ENCODE measurements at regions not wholly inside any gene's neighbourhood (a gene's known extent, or its start where the extent isn't known, plus 50 kb on each side); places are given as distances from the start of the nearest gene placed in this dataset.

DNA sequence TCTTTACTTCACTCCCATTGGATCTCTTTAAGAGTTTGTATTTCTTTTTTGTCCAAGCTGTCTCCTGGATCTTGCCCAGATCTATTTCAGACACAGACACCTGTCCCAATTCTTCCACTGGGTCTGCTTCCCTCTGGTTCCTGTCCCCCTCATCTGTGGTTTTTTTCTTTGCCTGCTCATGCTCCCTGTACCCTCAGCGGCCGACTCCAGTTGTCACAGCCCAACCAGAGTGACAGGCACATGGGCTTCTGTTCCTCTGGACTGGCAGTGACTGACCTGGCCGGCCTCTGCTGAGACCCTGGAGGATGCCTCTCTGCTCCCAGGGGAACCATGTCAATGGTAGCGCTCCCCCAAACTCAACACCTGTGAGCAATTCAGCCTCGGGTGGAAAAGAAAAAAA, 142.6 kb downstream of the WSCD1 start:
- TF ChIP-seq POLR2A (IDR thresholded peaks at IDR 0.05): no peak
- TF ChIP-seq, protein P1, sequence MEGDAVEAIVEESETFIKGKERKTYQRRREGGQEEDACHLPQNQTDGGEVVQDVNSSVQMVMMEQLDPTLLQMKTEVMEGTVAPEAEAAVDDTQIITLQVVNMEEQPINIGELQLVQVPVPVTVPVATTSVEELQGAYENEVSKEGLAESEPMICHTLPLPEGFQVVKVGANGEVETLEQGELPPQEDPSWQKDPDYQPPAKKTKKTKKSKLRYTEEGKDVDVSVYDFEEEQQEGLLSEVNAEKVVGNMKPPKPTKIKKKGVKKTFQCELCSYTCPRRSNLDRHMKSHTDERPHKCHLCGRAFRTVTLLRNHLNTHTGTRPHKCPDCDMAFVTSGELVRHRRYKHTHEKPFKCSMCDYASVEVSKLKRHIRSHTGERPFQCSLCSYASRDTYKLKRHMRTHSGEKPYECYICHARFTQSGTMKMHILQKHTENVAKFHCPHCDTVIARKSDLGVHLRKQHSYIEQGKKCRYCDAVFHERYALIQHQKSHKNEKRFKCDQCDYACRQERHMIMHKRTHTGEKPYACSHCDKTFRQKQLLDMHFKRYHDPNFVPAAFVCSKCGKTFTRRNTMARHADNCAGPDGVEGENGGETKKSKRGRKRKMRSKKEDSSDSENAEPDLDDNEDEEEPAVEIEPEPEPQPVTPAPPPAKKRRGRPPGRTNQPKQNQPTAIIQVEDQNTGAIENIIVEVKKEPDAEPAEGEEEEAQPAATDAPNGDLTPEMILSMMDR (IDR thresholded peaks at IDR 0.05): no peak
- TF ChIP-seq EP300 (IDR thresholded peaks at IDR 0.05): no peak
- Histone ChIP-seq H3K9me3 (no peaks in the 10 kb centered on the region), H3K36me3 (no peaks in the 10 kb centered on the region), H3K4me1 (no peaks in the 10 kb centered on the region), H3K27me3 (no peaks in the 10 kb centered on the region), H3K27ac (no peak overlapping the region), H3K4me3 (no peak overlapping the region)
- no peak for DNase-seq (ENCODE audit: low spot score in 2 of 2)
- 68 to 82% methylated on average over 5 of the region's 5 CpGs for WGBS, 2 donors

GRCh38 chr17:6209829-6210228, 139.7 kb downstream of the WSCD1 start:
- WGBS, 2 donors: 89 to 90% methylated on average over 5 of the region's 5 CpGs
- TF ChIP-seq, protein P1 (IDR thresholded peaks at IDR 0.05): no peak
- TF ChIP-seq POLR2A (IDR thresholded peaks at IDR 0.05) (no peak), EP300 (IDR thresholded peaks at IDR 0.05) (no peak)
- H3K9me3 ChIP-seq: no peaks in the 10 kb centered on the region
- no peaks in the 10 kb centered on the region for H3K27me3 ChIP-seq
- H3K4me3 ChIP-seq: no peak overlapping the region
- H3K27ac ChIP-seq: no peak overlapping the region
- no peaks in the 10 kb centered on the region for H3K36me3 ChIP-seq
- no peak for DNase-seq (ENCODE audit: low spot score in 2 of 2)
- H3K4me1 ChIP-seq: no peaks in the 10 kb centered on the region

- H3K27me3 ChIP-seq: no peaks in the 10 kb centered on the region
- H3K36me3 ChIP-seq: no peaks in the 10 kb centered on the region
- WGBS, 2 donors: 80 to 81% methylated on average over 16 of the region's 16 CpGs
- no peaks in the 10 kb centered on the region for H3K9me3 ChIP-seq
- H3K27ac ChIP-seq: no peak overlapping the region
- no peak overlapping the region for H3K4me3 ChIP-seq
- no peaks in the 10 kb centered on the region for H3K4me1 ChIP-seq
- TF ChIP-seq, protein P1 (IDR thresholded peaks at IDR 0.05): no peak
- TF ChIP-seq POLR2A (IDR thresholded peaks at IDR 0.05) (no peak), EP300 (IDR thresholded peaks at IDR 0.05) (no peak)
- DNase-seq (ENCODE audit: low spot score in 2 of 2): no peak
These were observed 138.5 kb downstream of the WSCD1 start for GRCh38 chr17:6208608-6209180.

DNA sequence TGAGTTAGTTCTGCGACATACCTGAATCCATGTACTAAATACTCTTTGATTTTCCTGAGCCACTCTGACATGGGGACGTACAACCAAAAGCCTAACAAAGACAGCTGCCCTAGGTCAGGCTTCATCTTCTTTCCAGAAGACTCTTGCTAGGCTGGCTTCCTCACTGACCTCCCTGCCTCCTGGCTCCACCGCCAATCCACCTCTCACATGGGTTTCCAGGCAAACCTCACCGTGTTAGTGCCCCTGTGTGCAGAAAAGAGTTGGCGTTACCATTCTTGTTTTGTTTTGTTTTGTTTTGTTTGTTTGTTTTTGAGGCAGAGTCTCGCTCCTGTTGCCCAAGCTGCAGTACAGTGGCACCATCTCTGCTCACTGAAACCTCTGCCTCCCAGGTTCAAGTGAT, 135.3 kb downstream of the WSCD1 start:
- TF ChIP-seq EP300 (IDR thresholded peaks at IDR 0.05) (no peak), POLR2A (IDR thresholded peaks at IDR 0.05) (no peak)
- TF ChIP-seq, protein P1 (IDR thresholded peaks at IDR 0.05): no peak
- WGBS, 2 donors: 84 to 85% methylated on average over 6 of the region's 6 CpGs
- no peak overlapping the region for H3K27ac ChIP-seq
- H3K36me3 ChIP-seq: no peaks in the 10 kb centered on the region
- H3K4me1 ChIP-seq: no peaks in the 10 kb centered on the region
- H3K4me3 ChIP-seq: no peak overlapping the region
- H3K27me3 ChIP-seq: no peaks in the 10 kb centered on the region
- DNase-seq (ENCODE audit: low spot score in 2 of 2): no peak
- H3K9me3 ChIP-seq: no peaks in the 10 kb centered on the region

DNA sequence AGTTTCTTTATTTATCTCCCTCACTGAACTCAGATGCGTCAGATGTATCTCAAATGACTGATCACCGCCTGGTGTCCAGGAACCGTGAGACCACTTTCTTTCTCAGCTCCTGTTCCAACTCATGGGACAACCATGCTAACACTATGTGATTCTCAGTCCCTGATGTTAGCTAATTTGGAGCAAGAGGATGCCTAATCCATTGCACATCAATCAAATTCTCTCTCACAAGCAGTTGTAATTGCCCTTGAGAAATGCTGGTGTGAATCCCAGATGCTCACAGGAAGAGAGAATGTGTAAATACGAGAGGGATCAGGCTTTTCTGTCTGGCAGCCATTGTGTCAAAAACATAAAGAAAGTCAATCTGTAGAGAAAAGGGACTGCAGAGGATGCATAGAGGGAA, 134.9 kb downstream of the WSCD1 start:
- Histone ChIP-seq H3K27me3 (no peaks in the 10 kb centered on the region), H3K27ac (no peak overlapping the region), H3K4me3 (no peak overlapping the region), H3K36me3 (no peaks in the 10 kb centered on the region), H3K4me1 (no peaks in the 10 kb centered on the region), H3K9me3 (no peaks in the 10 kb centered on the region)
- TF ChIP-seq, protein P1 (IDR thresholded peaks at IDR 0.05): no peak
- TF ChIP-seq EP300 (IDR thresholded peaks at IDR 0.05) (no peak), POLR2A (IDR thresholded peaks at IDR 0.05) (no peak)
- no peak for DNase-seq (ENCODE audit: low spot score in 2 of 2)
- 57 to 59% methylated on average over 4 of the region's 4 CpGs for WGBS, 2 donors
